HG03439 (cell line): ENCODE measurements at regions not wholly inside any gene's neighbourhood (a gene's known extent, or its start where the extent isn't known, plus 50 kb on each side); places are given as distances from the start of the nearest gene placed in this dataset.
"Not testable (repeated sequence)": the region's sequence is repeated elsewhere in the genome, so short reads cannot be mapped to it uniquely, and the experiment has no call there.

Experiments used
- ATAC-seq: cut with Tn5 transposase; IDR thresholded peaks from one replicate; pipeline ENCODE4 v1.9.1; 2021; ENCODE audit warnings: mild to moderate bottlenecking, moderate library complexity; ENCODE audit not compliant: unreplicated experiment

- not testable (repeated sequence) for ATAC-seq
These were observed 390.6 kb downstream of the PRIM2 start for GRCh38 chr6:57708061-57708460.

DNA sequence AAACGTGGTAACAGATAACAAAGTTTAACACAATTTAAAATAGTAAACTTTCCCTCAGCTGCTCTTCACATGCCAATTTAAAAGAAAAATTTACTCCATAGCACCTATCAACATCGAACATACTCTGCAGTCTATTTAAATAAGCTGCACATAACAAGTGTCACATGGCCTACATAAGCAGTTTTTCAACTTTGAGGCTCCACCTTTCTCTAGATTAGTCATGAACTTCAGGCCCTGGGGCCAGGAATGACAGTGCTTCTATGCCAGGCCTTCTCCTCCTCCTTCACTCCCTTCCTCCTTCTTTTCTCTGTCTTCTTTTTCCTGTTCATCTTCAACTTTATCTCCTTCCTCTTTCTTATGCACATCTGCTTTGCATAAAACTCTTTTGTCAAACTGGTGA is 405.1 kb downstream of the PRIM2 start:
- ATAC-seq: not testable (repeated sequence)

- not testable (repeated sequence) for ATAC-seq
These were observed 406.5 kb downstream of the PRIM2 start for GRCh38 chr6:57723815-57724401.

- not testable (repeated sequence) for ATAC-seq
These were observed 412.0 kb downstream of the PRIM2 start for GRCh38 chr6:57729407-57729806.

DNA sequence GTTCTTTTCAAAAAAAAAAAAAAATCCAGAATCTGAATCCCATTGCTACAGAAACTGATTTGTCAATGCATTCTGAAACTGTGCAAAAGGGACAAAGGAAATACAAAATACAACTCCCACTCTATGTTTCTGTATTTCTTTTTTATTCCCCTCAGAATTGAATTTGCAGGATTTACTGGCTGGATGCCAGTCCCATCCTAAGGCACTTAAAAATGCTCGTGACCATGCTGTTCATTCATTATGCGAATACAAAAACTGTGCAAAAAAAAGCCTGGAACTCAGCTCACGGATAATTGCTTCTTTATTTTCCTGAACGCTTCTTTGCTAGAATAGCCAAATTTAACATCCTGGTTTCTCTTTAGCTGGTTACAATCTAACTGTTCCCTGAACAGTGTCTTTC is 413.3 kb downstream of the PRIM2 start:
- not testable (repeated sequence) for ATAC-seq

GRCh38 chr6:57747716-57748115 is 430.3 kb downstream of the PRIM2 start:
- ATAC-seq: not testable (repeated sequence)

- ATAC-seq: not testable (repeated sequence)
These were observed 442.4 kb downstream of the PRIM2 start for GRCh38 chr6:57759850-57760249.

DNA sequence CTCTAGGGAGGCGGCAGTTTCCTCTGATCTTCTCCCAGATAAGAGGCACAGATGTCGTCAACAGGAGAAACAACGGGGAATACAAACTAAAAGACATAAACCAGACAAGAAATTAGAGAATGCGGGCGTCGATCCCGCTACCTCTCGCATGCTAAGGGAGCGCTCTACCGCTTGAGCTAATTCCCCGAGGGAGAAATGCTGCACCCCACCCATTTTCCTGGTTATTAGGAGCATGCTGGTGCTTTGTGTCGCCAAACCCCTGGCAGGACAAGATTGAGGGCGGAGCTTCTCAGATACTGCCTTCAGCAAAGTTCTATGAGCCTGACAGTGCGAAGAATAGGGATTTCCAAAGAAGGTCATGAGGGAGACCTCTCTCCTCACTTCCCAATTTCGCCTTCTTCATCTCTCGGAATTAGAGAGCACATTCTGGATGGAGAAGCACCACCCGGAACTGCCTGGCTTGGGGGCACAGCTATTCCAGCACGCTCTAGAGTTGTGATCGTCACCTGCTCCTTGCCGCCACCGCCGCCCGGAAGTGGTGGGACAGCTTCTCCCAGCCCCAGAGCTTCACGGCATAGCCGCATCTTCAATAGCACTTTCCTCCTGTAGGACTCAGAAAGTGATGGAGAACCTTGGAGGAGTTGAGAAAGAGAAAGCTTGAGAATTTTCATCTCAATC is 475.4 kb downstream of the PRIM2 start:
- ATAC-seq: not testable (repeated sequence)

- ATAC-seq: not testable (repeated sequence)
These were observed 475.9 kb downstream of the PRIM2 start for GRCh38 chr6:57793398-57793762.

GRCh38 chr6:57799703-57800479 is 482.5 kb downstream of the PRIM2 start:
- not testable (repeated sequence) for ATAC-seq

DNA sequence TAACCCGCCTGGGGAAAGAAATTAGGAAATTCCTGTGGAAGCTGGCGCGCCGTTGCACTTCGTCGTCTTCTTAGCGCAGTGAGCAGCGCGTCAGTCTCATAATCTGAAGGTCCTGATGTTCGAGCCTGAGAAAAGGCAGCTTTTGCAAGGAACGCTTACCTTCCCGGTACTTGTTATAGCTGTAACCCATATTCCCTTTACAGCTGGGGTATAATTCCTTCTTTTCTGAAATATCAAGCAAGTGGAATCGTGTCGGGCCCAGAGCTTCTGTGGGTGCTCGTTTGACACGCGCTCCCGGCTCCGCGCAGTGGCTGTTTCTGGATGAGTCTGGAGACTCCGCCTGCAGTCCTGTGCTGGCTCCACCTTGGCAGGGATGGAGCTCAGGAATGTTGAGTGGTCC is 491.2 kb downstream of the PRIM2 start:
- not testable (repeated sequence) for ATAC-seq

DNA sequence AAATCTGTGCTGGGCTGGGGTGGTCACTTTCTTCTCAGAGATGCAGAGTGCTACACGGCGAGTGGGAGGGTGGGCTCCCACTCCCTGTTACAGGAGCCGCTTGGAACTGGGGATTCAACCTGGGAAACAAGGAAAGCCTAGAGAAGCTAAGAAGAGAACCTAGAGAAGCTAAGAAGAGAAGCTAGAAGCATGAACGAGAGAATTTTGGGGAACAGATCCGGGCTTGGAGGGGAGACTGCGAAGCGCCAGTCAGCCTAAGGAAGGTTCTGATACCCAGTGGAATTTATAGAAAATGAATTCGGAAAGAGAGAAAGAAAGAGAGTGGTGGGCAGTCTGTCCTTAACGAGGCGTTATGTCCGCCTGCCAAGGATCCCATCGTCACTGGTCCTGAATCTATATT is 492.0 kb downstream of the PRIM2 start:
- ATAC-seq: not testable (repeated sequence)

GRCh38 chr6:57813271-57814075 is 496.0 kb downstream of the PRIM2 start:
- ATAC-seq: not testable (repeated sequence)

DNA sequence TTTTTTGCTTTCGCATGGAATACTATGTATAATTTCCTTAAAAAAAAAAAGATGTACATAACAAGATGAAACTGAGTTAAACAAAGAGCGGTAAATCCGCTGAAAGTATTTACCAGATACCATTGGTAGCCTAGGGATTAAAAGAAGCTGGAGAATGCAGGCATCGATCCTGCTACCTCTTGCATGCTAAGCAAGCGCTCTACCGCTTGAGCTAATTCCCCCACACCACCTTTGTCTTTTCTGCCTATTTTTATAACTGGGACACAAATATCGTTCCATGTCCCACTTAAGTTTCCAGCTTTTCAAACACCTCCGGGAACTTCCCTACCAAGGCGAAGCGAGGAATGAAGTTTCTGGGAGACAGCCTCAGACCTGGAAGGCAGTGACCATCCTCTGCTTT is 498.4 kb downstream of the PRIM2 start:
- not testable (repeated sequence) for ATAC-seq

- ATAC-seq: not testable (repeated sequence)
These were observed 503.9 kb downstream of the PRIM2 start for GRCh38 chr6:57821325-57821724.

DNA sequence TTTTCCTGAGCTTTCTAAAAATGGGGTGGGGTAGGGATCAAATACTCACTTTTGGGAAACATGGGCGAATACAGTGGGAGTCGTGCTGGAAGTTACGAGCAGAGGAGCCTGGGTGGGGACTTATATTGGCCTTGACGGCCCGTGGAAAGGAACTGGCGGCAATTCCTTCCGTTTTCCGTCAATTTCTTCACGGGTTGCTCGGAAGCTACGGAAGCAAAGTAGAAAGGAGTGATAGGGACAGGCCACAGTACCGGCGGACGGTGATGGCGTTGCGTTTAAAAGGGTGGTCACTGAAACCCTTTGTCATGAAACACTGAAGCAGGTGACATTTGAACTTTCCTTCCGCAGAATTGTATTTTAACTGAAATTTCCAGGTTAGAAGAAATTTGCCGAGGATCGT is 505.0 kb downstream of the PRIM2 start:
- ATAC-seq: not testable (repeated sequence)

- ATAC-seq: no peak
These were observed 505.5 kb downstream of the PRIM2 start for GRCh38 chr6:57822896-57823358.

DNA sequence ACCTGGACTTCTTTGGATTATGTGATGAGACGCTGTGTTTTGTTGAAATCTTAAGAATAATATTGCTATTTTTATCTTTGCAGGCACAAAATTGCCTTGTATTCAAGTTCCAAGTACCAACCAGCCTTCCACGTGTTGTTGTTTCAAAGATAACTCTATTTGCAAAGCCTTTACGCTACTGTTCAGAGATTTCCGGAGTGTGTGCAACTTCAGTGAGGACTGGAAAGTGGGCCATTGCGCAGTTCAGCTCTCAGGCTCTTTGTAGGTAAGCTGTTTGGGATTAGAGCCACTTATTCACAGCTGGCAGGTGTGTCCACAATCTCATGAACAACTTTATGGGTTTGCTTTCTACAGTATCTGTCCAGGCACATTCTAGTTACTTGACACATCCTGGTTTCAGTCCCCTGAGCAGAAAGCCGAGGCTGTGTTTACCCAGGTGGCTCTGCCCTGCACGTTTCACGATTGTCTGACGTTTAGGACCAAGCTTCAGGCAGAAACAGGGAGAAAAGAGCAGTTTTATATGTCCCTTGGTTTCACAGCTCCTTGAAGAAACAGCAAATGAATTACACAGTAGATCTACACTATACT is 520.3 kb downstream of the PRIM2 start:
- ATAC-seq: not testable (repeated sequence)

DNA sequence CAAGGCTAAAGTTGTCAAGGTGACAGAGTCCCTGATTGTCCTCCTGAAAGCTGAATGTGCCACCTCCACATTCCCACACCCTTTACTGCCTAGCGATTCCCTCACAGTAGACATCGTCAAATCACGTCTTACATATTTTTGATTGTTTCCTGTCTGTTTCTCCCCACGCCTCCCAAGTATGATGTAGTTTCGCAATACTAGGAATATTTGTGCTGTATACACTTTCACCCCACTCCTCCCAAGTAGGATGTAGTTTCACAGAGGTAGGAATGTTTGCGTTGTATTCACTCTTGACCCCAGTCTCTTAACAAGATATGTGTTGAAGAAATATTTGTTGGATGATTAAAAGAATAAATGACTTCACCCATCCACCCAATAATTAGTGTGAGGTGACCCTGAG is 524.1 kb downstream of the PRIM2 start:
- ATAC-seq: not testable (repeated sequence)

- not testable (repeated sequence) for ATAC-seq
These were observed 536.4 kb downstream of the PRIM2 start for GRCh38 chr6:57853745-57854407.
